ENCODE measurements at regions not wholly inside any gene's neighbourhood (a gene's known extent, or its start where the extent isn't known, plus 50 kb on each side); places are given as distances from the start of the nearest gene placed in this dataset.

DNA sequence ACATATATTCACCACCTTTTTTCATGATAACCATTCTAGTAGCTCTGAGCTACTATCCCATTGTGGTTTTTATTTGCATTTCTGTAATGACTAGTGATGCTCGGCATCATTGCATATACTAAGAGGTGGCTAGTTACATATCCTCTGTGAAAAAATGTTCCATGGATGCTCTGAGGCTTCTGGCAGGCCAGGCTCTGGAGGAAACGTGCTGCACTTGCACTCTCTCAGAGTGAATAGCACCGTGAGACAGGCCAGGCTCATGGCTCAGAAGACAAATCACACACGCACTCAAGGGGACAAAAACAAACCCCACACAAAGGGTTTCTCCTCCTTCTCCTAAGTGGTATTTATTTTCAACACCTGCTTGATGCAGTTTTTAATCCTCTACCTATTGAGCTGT, 1085.3 kb upstream of the CNTNAP5 start:
- H3K4me1 ChIP-seq (ENCODE audit: low read length) = no peaks in the 10 kb centered on the region
- no peaks in the 10 kb centered on the region for H3K79me2 ChIP-seq (ENCODE audit: low read length)
- DNase-seq = no peak
- no peak overlapping the region for H3K4me2 ChIP-seq (ENCODE audit: low read depth, low read length, poor library complexity, severe bottlenecking)
- no peaks in the 10 kb centered on the region for H3K36me3 ChIP-seq (ENCODE audit: insufficient read depth, low read length)
- H3K27ac ChIP-seq (ENCODE audit: low read length) = no peak overlapping the region
- no peaks in the 10 kb centered on the region for H3K27me3 ChIP-seq (ENCODE audit: low read length)
- H3K9me2 ChIP-seq (replicated peaks; ENCODE audit: insufficient read depth, low read length) = no peaks in the 10 kb centered on the region
- no peak overlapping the region for H2AFZ ChIP-seq (ENCODE audit: low read length)
- H3K4me3 ChIP-seq (ENCODE audit: low read length) = no peak overlapping the region
- no peak overlapping the region for H3K9ac ChIP-seq (ENCODE audit: low read length)
- no peaks in the 10 kb centered on the region for H4K20me1 ChIP-seq (ENCODE audit: insufficient read depth, low read depth, low read length)
- H3K9me3 ChIP-seq (ENCODE audit: low read length) = no peaks in the 10 kb centered on the region

DNA sequence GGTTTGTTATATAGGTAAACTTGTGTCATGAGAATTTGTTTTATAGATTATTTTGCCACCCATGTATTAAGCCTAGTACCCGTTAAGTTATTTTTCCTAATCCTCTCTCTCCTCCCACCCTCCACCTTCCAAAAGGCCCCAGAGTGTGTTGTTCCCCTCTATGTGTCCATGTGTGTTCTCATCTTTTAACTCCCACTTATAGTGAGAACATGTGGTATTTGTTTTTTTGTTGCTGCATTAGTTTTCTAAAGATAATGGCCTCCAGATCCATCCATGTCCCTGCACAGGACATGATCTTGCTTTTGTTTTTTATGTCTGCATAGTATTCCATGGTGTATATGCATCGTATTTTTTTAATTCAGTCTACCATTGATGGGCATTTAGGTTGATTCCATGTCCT, 1075.6 kb upstream of the CNTNAP5 start:
- no peak overlapping the region for H3K27ac ChIP-seq (ENCODE audit: low read length)
- no peak overlapping the region for H3K9ac ChIP-seq (ENCODE audit: low read length)
- H3K9me3 ChIP-seq (ENCODE audit: low read length) = no peaks in the 10 kb centered on the region
- H3K79me2 ChIP-seq (ENCODE audit: low read length) = no peaks in the 10 kb centered on the region
- no peak for DNase-seq
- no peak overlapping the region for H3K4me2 ChIP-seq (ENCODE audit: low read depth, low read length, poor library complexity, severe bottlenecking)
- no peaks in the 10 kb centered on the region for H3K9me2 ChIP-seq (replicated peaks; ENCODE audit: insufficient read depth, low read length)
- no peaks in the 10 kb centered on the region for H3K4me1 ChIP-seq (ENCODE audit: low read length)
- no peak overlapping the region for H2AFZ ChIP-seq (ENCODE audit: low read length)
- H3K4me3 ChIP-seq (ENCODE audit: low read length) = no peak overlapping the region
- H4K20me1 ChIP-seq (ENCODE audit: insufficient read depth, low read depth, low read length) = no peaks in the 10 kb centered on the region
- no peaks in the 10 kb centered on the region for H3K27me3 ChIP-seq (ENCODE audit: low read length)
- no peaks in the 10 kb centered on the region for H3K36me3 ChIP-seq (ENCODE audit: insufficient read depth, low read length)

DNA sequence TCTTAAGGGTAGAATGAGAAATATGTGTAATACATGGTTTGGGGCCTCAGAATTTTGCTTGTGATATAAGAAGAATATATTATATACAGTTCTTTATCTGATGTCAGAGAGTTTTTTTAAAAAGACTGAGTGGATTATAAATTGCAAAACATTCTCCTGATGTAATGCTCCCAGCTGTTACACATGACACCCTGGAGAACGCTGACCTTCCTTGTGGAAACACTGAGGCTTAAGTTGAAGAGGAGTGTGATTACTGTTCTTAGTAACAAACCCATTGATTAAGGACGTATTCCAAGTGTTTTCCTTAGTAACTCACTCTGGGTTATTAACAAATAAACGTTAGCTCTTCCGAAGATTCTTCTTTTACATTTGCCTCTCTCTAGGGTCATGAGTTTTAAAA, 1069.3 kb upstream of the CNTNAP5 start:
- Histone ChIP-seq H3K9me3 (ENCODE audit: low read length) (no peaks in the 10 kb centered on the region), H3K79me2 (ENCODE audit: low read length) (no peaks in the 10 kb centered on the region), H3K9me2 (replicated peaks; ENCODE audit: insufficient read depth, low read length) (no peaks in the 10 kb centered on the region), H3K36me3 (ENCODE audit: insufficient read depth, low read length) (no peaks in the 10 kb centered on the region), H4K20me1 (ENCODE audit: insufficient read depth, low read depth, low read length) (no peaks in the 10 kb centered on the region), H3K27me3 (ENCODE audit: low read length) (no peaks in the 10 kb centered on the region), H3K4me1 (ENCODE audit: low read length) (no peaks in the 10 kb centered on the region), H3K4me3 (ENCODE audit: low read length) (no peak overlapping the region), H3K9ac (ENCODE audit: low read length) (no peak overlapping the region), H2AFZ (ENCODE audit: low read length) (no peak overlapping the region), H3K27ac (ENCODE audit: low read length) (no peak overlapping the region), H3K4me2 (ENCODE audit: low read depth, low read length, poor library complexity, severe bottlenecking) (no peak overlapping the region)
- no peak for DNase-seq

DNA sequence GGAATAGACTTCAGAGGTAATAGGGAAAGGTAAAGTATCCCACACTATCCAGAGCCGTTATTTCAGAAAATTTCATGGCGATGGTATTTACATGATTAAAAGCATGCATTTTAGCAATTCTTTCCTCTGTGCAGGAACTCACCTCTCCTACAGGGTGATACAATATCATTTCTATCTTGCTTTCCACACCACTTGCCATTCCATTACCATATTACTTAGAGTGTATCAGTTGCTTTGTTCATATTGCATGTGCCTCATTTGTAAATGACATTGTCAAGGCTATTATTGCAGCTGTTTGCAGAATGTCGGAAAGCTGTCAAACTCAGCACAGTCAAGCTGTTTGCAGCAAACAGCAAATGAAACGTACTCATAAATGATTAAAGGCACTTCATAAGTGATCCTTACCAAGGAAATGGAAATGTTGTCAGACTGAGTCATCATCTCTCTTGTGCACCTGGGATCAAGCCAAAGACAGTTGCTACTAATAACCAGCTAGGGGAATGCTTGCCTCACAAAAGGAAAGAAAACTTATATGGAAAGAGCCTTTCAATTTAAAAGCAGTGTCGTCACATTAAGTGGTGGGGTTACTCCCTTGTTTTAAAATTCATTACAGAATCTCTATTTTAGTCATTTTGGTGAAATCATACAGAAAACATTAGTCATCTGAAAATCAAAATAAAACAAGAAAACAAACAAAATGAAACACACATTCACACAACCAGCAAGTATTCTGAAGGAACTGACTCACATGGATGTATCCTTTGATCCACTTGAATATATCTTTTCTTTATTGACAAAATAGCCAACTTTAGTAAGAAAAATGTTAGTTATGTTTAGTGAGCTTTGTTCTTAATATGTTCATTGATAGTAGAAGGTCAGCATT, 1064.1 kb upstream of the CNTNAP5 start:
- H3K27me3 ChIP-seq (ENCODE audit: low read length) = no peaks in the 10 kb centered on the region
- no peaks in the 10 kb centered on the region for H3K36me3 ChIP-seq (ENCODE audit: insufficient read depth, low read length)
- no peak overlapping the region for H2AFZ ChIP-seq (ENCODE audit: low read length)
- H3K27ac ChIP-seq (ENCODE audit: low read length) = no peak overlapping the region
- no peaks in the 10 kb centered on the region for H3K9me2 ChIP-seq (replicated peaks; ENCODE audit: insufficient read depth, low read length)
- no peaks in the 10 kb centered on the region for H4K20me1 ChIP-seq (ENCODE audit: insufficient read depth, low read depth, low read length)
- no peaks in the 10 kb centered on the region for H3K79me2 ChIP-seq (ENCODE audit: low read length)
- no peaks in the 10 kb centered on the region for H3K9me3 ChIP-seq (ENCODE audit: low read length)
- no peak overlapping the region for H3K4me2 ChIP-seq (ENCODE audit: low read depth, low read length, poor library complexity, severe bottlenecking)
- DNase-seq = no peak
- no peak overlapping the region for H3K4me3 ChIP-seq (ENCODE audit: low read length)
- no peaks in the 10 kb centered on the region for H3K4me1 ChIP-seq (ENCODE audit: low read length)
- no peak overlapping the region for H3K9ac ChIP-seq (ENCODE audit: low read length)

DNA sequence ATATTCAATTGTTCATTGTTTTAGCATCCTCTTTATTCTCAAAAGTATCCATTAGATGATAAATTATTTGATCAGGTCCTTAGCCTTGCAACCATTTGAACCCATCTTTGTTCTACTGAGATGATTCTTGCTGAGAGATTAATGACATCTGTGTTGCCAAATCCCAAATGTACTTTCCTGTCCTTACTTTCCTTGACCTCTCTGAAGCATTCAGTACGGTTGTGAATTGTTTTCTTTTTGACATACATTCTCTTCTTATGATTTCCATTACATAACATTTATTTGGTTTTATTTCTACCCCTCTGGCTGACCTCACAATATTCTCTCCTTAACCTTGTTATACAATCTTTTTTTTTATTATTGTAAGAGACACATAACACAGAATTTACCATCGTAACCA, 1058.6 kb upstream of the CNTNAP5 start:
- no peaks in the 10 kb centered on the region for H3K9me2 ChIP-seq (replicated peaks; ENCODE audit: insufficient read depth, low read length)
- H3K9ac ChIP-seq (ENCODE audit: low read length) = no peak overlapping the region
- H3K27ac ChIP-seq (ENCODE audit: low read length) = no peak overlapping the region
- H3K36me3 ChIP-seq (ENCODE audit: insufficient read depth, low read length) = no peaks in the 10 kb centered on the region
- no peaks in the 10 kb centered on the region for H4K20me1 ChIP-seq (ENCODE audit: insufficient read depth, low read depth, low read length)
- H3K4me3 ChIP-seq (ENCODE audit: low read length) = no peak overlapping the region
- no peak for DNase-seq
- H3K4me1 ChIP-seq (ENCODE audit: low read length) = no peaks in the 10 kb centered on the region
- H2AFZ ChIP-seq (ENCODE audit: low read length) = no peak overlapping the region
- no peak overlapping the region for H3K4me2 ChIP-seq (ENCODE audit: low read depth, low read length, poor library complexity, severe bottlenecking)
- H3K79me2 ChIP-seq (ENCODE audit: low read length) = no peaks in the 10 kb centered on the region
- peaks cover 6% of the 10 kb centered on the region; the same call in 1 of the 2 replicates for H3K9me3 ChIP-seq (ENCODE audit: low read length)
- H3K27me3 ChIP-seq (ENCODE audit: low read length) = no peaks in the 10 kb centered on the region

DNA sequence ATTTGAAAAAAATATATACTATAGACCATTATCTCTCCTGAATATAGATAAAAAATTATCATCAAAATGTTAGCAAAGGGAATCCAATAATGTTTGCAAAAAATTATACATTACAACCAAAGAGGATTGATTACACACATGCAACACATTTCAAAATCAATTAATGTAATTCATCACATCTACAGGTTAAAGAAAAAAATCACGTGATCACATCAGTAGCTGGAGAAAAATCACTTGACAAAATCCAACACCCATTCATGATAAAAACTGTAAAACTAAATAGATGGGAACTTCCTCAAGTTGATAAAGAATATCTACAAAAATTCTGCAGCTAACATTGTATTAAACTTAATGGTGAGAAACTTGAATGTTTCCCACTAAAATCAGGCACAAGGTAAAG, 1047.5 kb upstream of the CNTNAP5 start:
- no peak overlapping the region for H3K27ac ChIP-seq (ENCODE audit: low read length)
- no peaks in the 10 kb centered on the region for H3K4me1 ChIP-seq (ENCODE audit: low read length)
- no peaks in the 10 kb centered on the region for H3K79me2 ChIP-seq (ENCODE audit: low read length)
- DNase-seq = no peak
- no peaks in the 10 kb centered on the region for H3K27me3 ChIP-seq (ENCODE audit: low read length)
- H3K9ac ChIP-seq (ENCODE audit: low read length) = no peak overlapping the region
- no peak overlapping the region for H3K4me3 ChIP-seq (ENCODE audit: low read length)
- H3K9me2 ChIP-seq (replicated peaks; ENCODE audit: insufficient read depth, low read length) = no peaks in the 10 kb centered on the region
- H3K36me3 ChIP-seq (ENCODE audit: insufficient read depth, low read length) = no peaks in the 10 kb centered on the region
- no peaks in the 10 kb centered on the region for H4K20me1 ChIP-seq (ENCODE audit: insufficient read depth, low read depth, low read length)
- H2AFZ ChIP-seq (ENCODE audit: low read length) = no peak overlapping the region
- no peaks in the 10 kb centered on the region for H3K9me3 ChIP-seq (ENCODE audit: low read length)
- H3K4me2 ChIP-seq (ENCODE audit: low read depth, low read length, poor library complexity, severe bottlenecking) = no peak overlapping the region

DNA sequence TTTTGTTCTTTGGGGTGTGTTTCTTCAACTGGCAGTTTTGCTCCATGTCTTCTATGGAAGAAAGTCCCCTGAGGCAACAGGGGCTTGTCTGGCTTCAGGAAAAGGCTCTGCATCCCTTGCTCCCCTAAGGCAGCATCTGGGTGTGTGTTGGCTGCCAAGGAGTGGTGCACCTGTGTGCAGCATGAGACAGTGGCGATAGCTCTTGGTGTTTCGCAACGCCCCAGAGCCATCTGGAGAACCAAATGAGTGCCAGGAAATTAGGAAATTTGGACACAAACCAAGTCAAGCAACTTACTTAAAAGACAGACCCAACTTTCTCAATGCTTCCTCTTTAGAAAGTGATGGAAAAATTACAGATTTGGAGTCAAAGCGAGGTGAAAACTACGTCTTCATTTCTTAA, 1044.4 kb upstream of the CNTNAP5 start:
- Histone ChIP-seq H3K4me1 (ENCODE audit: low read length) (no peaks in the 10 kb centered on the region), H3K4me3 (ENCODE audit: low read length) (no peak overlapping the region), H3K36me3 (ENCODE audit: insufficient read depth, low read length) (no peaks in the 10 kb centered on the region), H3K79me2 (ENCODE audit: low read length) (no peaks in the 10 kb centered on the region), H3K9me3 (ENCODE audit: low read length) (no peaks in the 10 kb centered on the region), H3K9me2 (replicated peaks; ENCODE audit: insufficient read depth, low read length) (no peaks in the 10 kb centered on the region), H3K27ac (ENCODE audit: low read length) (no peak overlapping the region), H4K20me1 (ENCODE audit: insufficient read depth, low read depth, low read length) (no peaks in the 10 kb centered on the region), H2AFZ (ENCODE audit: low read length) (no peak overlapping the region), H3K27me3 (ENCODE audit: low read length) (no peaks in the 10 kb centered on the region), H3K9ac (ENCODE audit: low read length) (no peak overlapping the region), H3K4me2 (ENCODE audit: low read depth, low read length, poor library complexity, severe bottlenecking) (no peak overlapping the region)
- DNase-seq = no peak

DNA sequence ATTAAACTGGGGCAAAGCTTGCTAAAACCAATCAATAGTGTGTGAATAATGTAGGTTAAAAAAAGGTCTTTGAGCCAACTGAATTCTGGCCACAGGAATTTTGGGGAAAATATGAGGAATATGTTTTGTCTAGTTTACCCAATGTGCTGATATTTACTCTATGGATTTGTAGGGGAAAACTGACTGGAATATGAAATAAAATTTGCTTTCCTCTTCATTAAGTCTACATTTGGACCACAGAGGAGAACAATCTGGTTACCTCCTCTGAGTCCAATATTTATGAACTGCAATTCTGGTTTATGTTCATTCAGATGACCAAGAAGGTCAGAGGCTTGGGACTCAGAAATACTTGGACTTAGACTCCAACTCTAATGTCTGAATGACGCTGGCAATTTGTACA, 1042.2 kb upstream of the CNTNAP5 start:
- Histone ChIP-seq H3K27ac (ENCODE audit: low read length) (no peak overlapping the region), H3K4me3 (ENCODE audit: low read length) (no peak overlapping the region), H3K27me3 (ENCODE audit: low read length) (no peaks in the 10 kb centered on the region), H3K9me3 (ENCODE audit: low read length) (no peaks in the 10 kb centered on the region), H3K9ac (ENCODE audit: low read length) (no peak overlapping the region), H2AFZ (ENCODE audit: low read length) (no peak overlapping the region), H3K36me3 (ENCODE audit: insufficient read depth, low read length) (no peaks in the 10 kb centered on the region), H3K4me2 (ENCODE audit: low read depth, low read length, poor library complexity, severe bottlenecking) (no peak overlapping the region), H3K79me2 (ENCODE audit: low read length) (no peaks in the 10 kb centered on the region), H3K9me2 (replicated peaks; ENCODE audit: insufficient read depth, low read length) (no peaks in the 10 kb centered on the region), H4K20me1 (ENCODE audit: insufficient read depth, low read depth, low read length) (no peaks in the 10 kb centered on the region), H3K4me1 (ENCODE audit: low read length) (no peaks in the 10 kb centered on the region)
- no peak for DNase-seq
